ENCODE measurements at regions not wholly inside any gene's neighbourhood (a gene's known extent, or its start where the extent isn't known, plus 50 kb on each side); places are given as distances from the start of the nearest gene placed in this dataset.
A peak's percentile ranks its signal among the peaks of the same experiment; 100 is the strongest.

GRCh38 chr6:18988636-18989035 is 601.5 kb downstream of the RNF144B start:
- DNase-seq (no peak), ATAC-seq (ENCODE audit: poor library complexity) (no peak)
- intact Hi-C loops (cut with DNase I) = no loop called here

DNA sequence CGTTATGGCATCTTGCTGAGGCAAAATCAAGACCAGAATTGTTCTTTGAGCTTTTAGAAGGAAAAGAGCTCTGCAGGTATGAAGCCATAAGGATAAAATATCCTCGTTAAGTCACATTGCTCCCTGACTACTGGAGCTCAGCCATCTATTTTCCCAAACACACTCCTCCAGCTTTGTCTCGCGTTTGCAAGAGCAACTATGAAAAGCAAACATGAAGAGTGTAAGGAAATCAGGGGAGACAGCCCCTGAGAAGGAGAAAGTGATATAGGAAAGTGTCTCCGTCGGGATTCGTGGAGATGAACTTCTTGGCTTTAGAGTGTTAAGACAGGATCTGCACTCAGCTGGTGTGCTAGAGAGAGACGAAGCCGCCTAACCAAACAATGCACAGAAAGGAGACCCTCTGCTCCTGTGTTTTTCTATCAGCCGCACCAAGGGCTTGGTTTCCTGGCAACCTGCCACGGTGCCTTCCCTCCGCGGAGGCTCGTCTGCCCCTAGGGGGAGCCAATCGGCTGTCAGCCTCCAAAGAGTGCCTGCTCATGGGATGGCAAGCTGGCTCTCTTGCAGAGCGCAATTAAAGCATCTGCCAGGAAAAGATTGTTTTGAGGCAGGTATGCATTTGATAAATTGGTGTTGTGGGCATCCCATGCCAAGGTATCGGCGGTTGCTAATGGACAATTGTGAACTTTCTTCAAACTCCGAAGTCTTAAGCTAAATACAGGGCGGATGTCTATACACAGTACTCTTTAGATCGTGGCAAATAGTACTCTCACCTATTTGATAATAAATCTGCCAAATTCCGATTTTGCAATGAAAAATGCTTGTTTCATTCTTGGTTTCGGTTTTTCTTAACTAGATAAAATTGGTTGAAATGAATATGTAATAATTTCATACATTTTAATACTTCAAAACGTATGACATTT is 603.2 kb downstream of the RNF144B start:
- ATAC-seq (ENCODE audit: poor library complexity) (peak; percentile 77), DNase-seq (peak; percentile 75)
- intact Hi-C loops (cut with DNase I) = no loop called here

GRCh38 chr6:18997375-18997826 is 610.3 kb downstream of the RNF144B start:
- DNase-seq (no peak), ATAC-seq (ENCODE audit: poor library complexity) (peak; percentile 62)
- intact Hi-C loops (cut with DNase I) = no loop called here

DNA sequence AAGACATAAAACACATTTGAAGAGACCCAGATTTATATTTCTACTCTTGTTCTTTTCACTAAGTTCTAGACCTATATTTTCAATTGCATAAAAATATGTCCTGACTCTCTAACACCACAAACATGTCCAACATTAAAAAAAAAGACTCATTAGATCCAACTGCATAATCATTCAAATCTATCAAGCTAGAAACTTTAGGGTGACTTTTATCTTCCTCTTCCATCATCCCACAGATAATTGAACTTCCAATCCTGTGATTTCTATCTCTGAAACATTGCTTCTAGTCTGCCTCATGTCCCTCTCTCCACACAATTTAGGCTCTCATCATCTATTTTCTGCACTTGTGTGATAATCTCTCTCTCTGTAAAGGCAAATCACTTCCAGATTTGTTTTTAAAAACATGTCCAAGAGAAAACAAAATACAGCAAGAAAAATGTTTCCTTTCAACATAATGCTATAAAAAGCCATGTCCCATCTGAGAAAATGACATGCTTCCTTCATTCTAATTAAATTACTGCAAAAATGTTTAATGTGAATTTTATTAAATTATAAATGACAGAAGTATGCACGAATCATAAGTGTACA is 615.9 kb downstream of the RNF144B start:
- no peak for ATAC-seq (ENCODE audit: poor library complexity)
- no peak for DNase-seq
- intact Hi-C loops (cut with DNase I) = no loop called here

GRCh38 chr6:19004176-19004575 is 617.0 kb downstream of the RNF144B start:
- intact Hi-C loops (cut with DNase I) = no loop called here
- ATAC-seq (ENCODE audit: poor library complexity) (no peak), DNase-seq (no peak)

- intact Hi-C loops (cut with DNase I) = no loop called here
- no peak for ATAC-seq (ENCODE audit: poor library complexity)
- DNase-seq = no peak
Observed at GRCh38 chr6:19009769-19010168, 622.6 kb downstream of the RNF144B start.

GRCh38 chr6:19013026-19013705 is 626.0 kb downstream of the RNF144B start:
- ATAC-seq (ENCODE audit: poor library complexity) (no peak), DNase-seq (no peak)
- intact Hi-C loops (cut with DNase I) = no loop called here

GRCh38 chr6:19024737-19025136 is 637.6 kb downstream of the RNF144B start:
- intact Hi-C loops (cut with DNase I) = loop anchor here (5.0 kb wide), 1 partner anchor 188 kb away; no protein-coding TSS in a partner anchor
- DNase-seq = no peak

GRCh38 chr6:19028201-19028600 is 641.1 kb downstream of the RNF144B start:
- no peak for ATAC-seq (ENCODE audit: poor library complexity)
- DNase-seq = no peak
- intact Hi-C loops (cut with DNase I) = loop anchor here (5.0 kb wide), 1 partner anchor 184 kb away; no protein-coding TSS in a partner anchor

More at GRCh38 chr6:19024737-19025136, 637.6 kb downstream of the RNF144B start:
- peak; percentile 77 for ATAC-seq (ENCODE audit: poor library complexity)

DNA sequence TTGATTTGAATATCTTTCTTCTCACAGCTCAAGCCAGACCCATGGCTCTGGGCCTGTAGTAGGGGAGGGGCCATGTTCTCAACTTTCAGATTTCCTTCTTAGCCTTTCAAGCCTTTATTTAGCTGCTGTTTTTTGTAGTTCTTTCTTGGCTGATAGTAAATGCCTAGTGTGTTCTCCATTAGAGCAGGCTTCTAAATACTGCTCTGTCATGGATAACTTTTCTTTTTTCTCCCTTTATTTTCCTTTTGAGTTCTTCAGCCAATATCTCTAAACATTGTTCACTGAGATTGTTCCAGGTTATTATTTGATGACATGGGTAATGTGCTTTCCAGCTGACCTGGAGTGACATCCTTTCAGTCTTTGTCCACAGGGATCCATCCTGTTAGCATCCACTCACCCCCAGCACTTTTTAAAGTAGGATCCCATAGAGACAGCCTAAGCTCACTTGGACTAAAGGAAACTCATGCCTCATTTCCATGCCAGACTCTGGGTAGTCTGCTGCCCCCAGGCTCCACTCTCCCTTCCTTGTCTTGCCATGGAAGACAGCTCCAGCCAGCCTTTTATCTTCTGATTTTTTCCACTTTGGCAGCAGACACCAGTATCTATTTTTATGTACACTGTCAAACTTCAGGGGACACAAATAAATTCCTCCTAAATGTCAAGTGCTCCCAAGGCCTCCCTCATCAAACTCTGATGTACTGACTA is 645.6 kb downstream of the RNF144B start:
- peak; percentile 75 for ATAC-seq (ENCODE audit: poor library complexity)
- peak; percentile 36 for DNase-seq
- intact Hi-C loops (cut with DNase I) = no loop called here

DNA sequence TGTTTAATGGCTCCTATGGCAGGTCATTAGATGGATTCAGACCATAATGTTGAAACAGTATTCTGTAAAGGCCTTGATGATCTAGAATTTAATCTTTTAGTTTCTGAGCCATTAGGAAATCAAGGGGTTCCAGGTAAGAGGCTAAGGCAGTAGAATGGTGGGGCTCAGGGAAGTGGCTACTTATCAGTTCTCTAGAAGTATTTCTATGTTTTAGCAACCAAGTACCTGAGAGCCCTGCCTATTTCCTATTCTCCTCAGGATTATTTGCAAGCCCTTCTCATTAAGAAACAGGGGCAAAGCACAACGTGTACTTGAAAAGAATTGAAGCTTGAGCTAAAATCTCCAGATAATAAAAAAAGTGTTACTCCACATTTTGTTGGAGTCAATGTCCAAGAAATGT is 646.5 kb downstream of the RNF144B start:
- intact Hi-C loops (cut with DNase I) = no loop called here
- DNase-seq = no peak
- no peak for ATAC-seq (ENCODE audit: poor library complexity)

GRCh38 chr6:19034986-19035385 is 647.8 kb downstream of the RNF144B start:
- DNase-seq (no peak), ATAC-seq (ENCODE audit: poor library complexity) (no peak)
- intact Hi-C loops (cut with DNase I) = no loop called here

GRCh38 chr6:19035461-19036195 is 648.5 kb downstream of the RNF144B start:
- ATAC-seq (ENCODE audit: poor library complexity) = peak; percentile 42
- no peak for DNase-seq
- intact Hi-C loops (cut with DNase I) = no loop called here

GRCh38 chr6:19036196-19036555 is 649.0 kb downstream of the RNF144B start:
- ATAC-seq (ENCODE audit: poor library complexity) = no peak
- intact Hi-C loops (cut with DNase I) = no loop called here

DNA sequence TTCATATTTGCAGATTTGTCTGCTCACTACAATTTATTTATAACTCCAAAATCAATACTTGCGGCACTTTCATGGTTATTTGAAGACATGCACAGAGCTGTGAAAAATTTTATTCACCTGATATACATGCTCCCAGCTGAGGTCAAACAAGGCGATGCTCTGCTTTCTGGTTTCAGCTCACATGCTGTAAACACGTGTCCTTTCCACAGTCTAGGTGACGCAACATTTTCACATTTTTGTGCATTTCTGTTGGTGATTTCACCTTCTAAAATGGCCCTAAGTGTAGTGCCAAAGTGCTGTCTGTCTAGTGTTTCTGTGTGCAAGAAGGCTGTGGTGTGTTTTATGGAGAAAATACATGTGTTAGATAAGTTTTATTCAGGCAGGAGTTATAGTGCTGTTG is 650.5 kb downstream of the RNF144B start:
- no peak for DNase-seq
- intact Hi-C loops (cut with DNase I) = no loop called here
- ATAC-seq (ENCODE audit: poor library complexity) = no peak

More at GRCh38 chr6:19036196-19036555, 649.0 kb downstream of the RNF144B start:
- DNase-seq = no peak

GRCh38 chr6:19039287-19039686 is 652.1 kb downstream of the RNF144B start:
- ATAC-seq (ENCODE audit: poor library complexity) (no peak), DNase-seq (no peak)
- intact Hi-C loops (cut with DNase I) = no loop called here

DNA sequence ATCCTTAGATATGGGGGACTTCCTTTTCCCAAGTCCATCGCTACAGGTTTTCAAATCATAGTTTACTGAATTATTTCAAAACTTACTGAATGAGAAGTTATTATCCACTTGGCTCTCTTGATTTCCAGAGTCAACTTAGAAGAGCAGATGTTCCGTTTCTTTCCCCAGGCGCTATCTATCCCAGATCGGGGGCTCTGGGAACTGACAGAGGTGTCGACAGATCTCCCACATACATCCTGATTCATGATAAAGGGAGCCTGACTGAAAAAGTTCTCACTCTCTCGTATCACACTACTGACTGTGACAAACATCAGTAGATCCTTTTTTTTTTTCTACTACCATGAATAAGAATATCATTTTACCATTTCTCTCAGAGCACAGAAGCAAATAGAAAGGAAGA is 654.8 kb downstream of the RNF144B start:
- DNase-seq (no peak), ATAC-seq (ENCODE audit: poor library complexity) (no peak)
- intact Hi-C loops (cut with DNase I) = no loop called here

GRCh38 chr6:19042420-19042819 is 655.3 kb downstream of the RNF144B start:
- no peak for DNase-seq
- intact Hi-C loops (cut with DNase I) = no loop called here
- no peak for ATAC-seq (ENCODE audit: poor library complexity)
